OCI-LY3 (cell line): ENCODE measurements at regions not wholly inside any gene's neighbourhood (a gene's known extent, or its start where the extent isn't known, plus 50 kb on each side); places are given as distances from the start of the nearest gene placed in this dataset.

Source experiments
- CTCF ChIP-seq: fragments of 200-600, 300-600 bp; sonication (generic); IDR thresholded peaks from 2 replicates; pipeline ENCODE4 v1.5.1; 2014; ENCODE audit warnings: antibody characterized with exemption, low read length, low read depth
- EZH2phosphoT487 ChIP-seq: fragments of 200-600 bp; shearing (Covaris generic); IDR thresholded peaks from 2 replicates; pipeline ENCODE4 v1.6.1; 2018; ENCODE audit warnings: antibody characterized with exemption, mixed run types, low read depth

GRCh38 chr2:82797469-82797868 lies 1661.6 kb downstream of the SUCLG1 start:
- TF ChIP-seq CTCF (no peak), EZH2phosphoT487 (no peak)
